ENCODE measurements at regions not wholly inside any gene's neighbourhood (a gene's known extent, or its start where the extent isn't known, plus 50 kb on each side); places are given as distances from the start of the nearest gene placed in this dataset.
"Not testable (repeated sequence)": the region's sequence is repeated elsewhere in the genome, so short reads cannot be mapped to it uniquely, and the experiment has no call there.

GRCh38 chr14:105600939-105601359 is 74.6 kb downstream of the TMEM121 start:
- DNase-seq (ENCODE audit: low spot score), result no peak

GRCh38 chr14:105601360-105602242 is 75.2 kb downstream of the TMEM121 start:
- DNase-seq (ENCODE audit: low spot score), result no peak

- DNase-seq (ENCODE audit: low spot score), result no peak
Measured at GRCh38 chr14:105602243-105602750, 75.9 kb downstream of the TMEM121 start.

- DNase-seq (ENCODE audit: low spot score), result no peak
Measured at GRCh38 chr14:105602799-105603793, 76.7 kb downstream of the TMEM121 start.

- DNase-seq (ENCODE audit: low spot score), result not testable (repeated sequence)
Measured at GRCh38 chr14:105604531-105605463, 78.4 kb downstream of the TMEM121 start.

- DNase-seq (ENCODE audit: low spot score), result no peak
Measured at GRCh38 chr14:105605464-105606304, 79.3 kb downstream of the TMEM121 start.

- DNase-seq (ENCODE audit: low spot score), result not testable (repeated sequence)
Measured at GRCh38 chr14:105606305-105606975, 80.1 kb downstream of the TMEM121 start.

- not testable (repeated sequence) for DNase-seq (ENCODE audit: low spot score)
Measured at GRCh38 chr14:105607025-105607424, 80.6 kb downstream of the TMEM121 start.

GRCh38 chr14:105614987-105615386 is 88.6 kb downstream of the TMEM121 start:
- not testable (repeated sequence) for DNase-seq (ENCODE audit: low spot score)

- DNase-seq (ENCODE audit: low spot score), result not testable (repeated sequence)
Measured at GRCh38 chr14:105615986-105616801, 89.8 kb downstream of the TMEM121 start.

- no peak for DNase-seq (ENCODE audit: low spot score)
Measured at GRCh38 chr14:105616802-105617192, 90.4 kb downstream of the TMEM121 start.

- DNase-seq (ENCODE audit: low spot score), result no peak
Measured at GRCh38 chr14:105617201-105617777, 90.9 kb downstream of the TMEM121 start.

- DNase-seq (ENCODE audit: low spot score), result not testable (repeated sequence)
Measured at GRCh38 chr14:105617805-105618204, 91.4 kb downstream of the TMEM121 start.

GRCh38 chr14:105619324-105619723 is 92.9 kb downstream of the TMEM121 start:
- DNase-seq (ENCODE audit: low spot score), result not testable (repeated sequence)

- DNase-seq (ENCODE audit: low spot score), result not testable (repeated sequence)
Measured at GRCh38 chr14:105620178-105620864, 93.9 kb downstream of the TMEM121 start.

GRCh38 chr14:105620865-105621471 is 94.6 kb downstream of the TMEM121 start:
- DNase-seq (ENCODE audit: low spot score), result not testable (repeated sequence)
